Naive thymus-derived CD8-positive, alpha-beta T cell (primary cell): ENCODE measurements at regions not wholly inside any gene's neighbourhood (a gene's known extent, or its start where the extent isn't known, plus 50 kb on each side); places are given as distances from the start of the nearest gene placed in this dataset.

Experiments used
- ATAC-seq, 2 donors: fragments of 150-1000 bp; cut with Tn5 transposase in 1 of 2; sonication (Bioruptor Pico), chemical (Tn5 transposase) in 1 of 2; 1 replicate in 1 of 2; 2 replicates in 1 of 2; pipeline ENCODE4 v1.10.0; 2021; ENCODE audit warnings: mild to moderate bottlenecking in 2 of 2, moderate library complexity in 2 of 2
- POLR2A ChIA-PET: fragments of 350-600 bp; sonication (Branson Sonifier 250); formaldehyde crosslinking; loops from one replicate; lab custom pipeline; 2021; ENCODE audit warnings: antibody characterized with exemption; lab: Charles Lee
- DNase-seq, 10 donors: peaks; one replicate each; pipeline versions ENCODE4 v3.0.0 to v3.0.0-alpha.2; 2020 to 2022
- H3K27ac Mint-ChIP-seq, 10 donors: one replicate each; pipeline ENCODE4 v1.8.0; 2020 to 2022; ENCODE audit warnings: mild to moderate bottlenecking in 10 of 10, mixed read lengths in 10 of 10, moderate library complexity in 4 of 10, inconsistent platforms in 1 of 10
- H3K27me3 Mint-ChIP-seq, 5 donors: one replicate each; pipeline ENCODE4 v1.8.0; 2021 to 2022; ENCODE audit warnings: mixed read lengths in 5 of 5
- H3K36me3 Mint-ChIP-seq, 3 donors: one replicate each; pipeline ENCODE4 v1.8.0; 2020 to 2022; ENCODE audit warnings: mixed read lengths in 3 of 3, mild to moderate bottlenecking in 2 of 3, inconsistent platforms in 1 of 3
- H3K4me1 Mint-ChIP-seq, 4 donors: one replicate each; pipeline ENCODE4 v1.8.0; 2021 to 2022; ENCODE audit warnings: mixed read lengths in 4 of 4
- H3K4me3 Mint-ChIP-seq, 10 donors: one replicate each; pipeline ENCODE4 v1.8.0; 2020 to 2022; ENCODE audit warnings: mild to moderate bottlenecking in 10 of 10, mixed read lengths in 10 of 10, moderate library complexity in 6 of 10, inconsistent platforms in 1 of 10
- H3K9me3 Mint-ChIP-seq, 9 donors: one replicate each; pipeline ENCODE4 v1.8.0; 2020 to 2022; ENCODE audit warnings: mixed read lengths in 9 of 9, mild to moderate bottlenecking in 3 of 9, inconsistent platforms in 1 of 9, moderate library complexity in 1 of 9

- H3K4me3 Mint-ChIP-seq, result no peak overlapping the region
- no peaks in the 10 kb centered on the region for H3K27me3 Mint-ChIP-seq
- POLR2A ChIA-PET, result interaction anchor here (1.3 kb wide), 1 partner anchor 9 kb away, joined by 3 read pairs; no protein-coding TSS in a partner anchor
- H3K27ac Mint-ChIP-seq, result peak overlapping the region in 2 of 10 donors; percentile 56 to 85
- no peak for DNase-seq
- peaks cover 0 to 9% (median 0%) of the 10 kb centered on the region in 9 donors for H3K9me3 Mint-ChIP-seq
- H3K36me3 Mint-ChIP-seq, result no peaks in the 10 kb centered on the region
- peaks cover 11 to 23% (median 14%) of the 10 kb centered on the region in 4 donors for H3K4me1 Mint-ChIP-seq
- ATAC-seq, result no peak
Observed at GRCh38 chr3:31288224-31288623, 244.5 kb upstream of the STT3B start.

GRCh38 chr3:31288641-31289100 lies 244.1 kb upstream of the STT3B start:
- H3K9me3 Mint-ChIP-seq, result peaks cover 0 to 5% (median 0%) of the 10 kb centered on the region in 9 donors
- H3K4me3 Mint-ChIP-seq, result no peak overlapping the region
- POLR2A ChIA-PET, result no interaction called here
- H3K27ac Mint-ChIP-seq, result peak overlapping the region in 1 of 10 donors; percentile 23
- H3K4me1 Mint-ChIP-seq, result peaks cover 11 to 23% (median 14%) of the 10 kb centered on the region in 4 donors
- DNase-seq (no peak), ATAC-seq (no peak)
- no peaks in the 10 kb centered on the region for H3K27me3 Mint-ChIP-seq
- no peaks in the 10 kb centered on the region for H3K36me3 Mint-ChIP-seq

GRCh38 chr3:31289584-31289983 lies 243.1 kb upstream of the STT3B start:
- Mint-ChIP-seq H3K36me3 (no peaks in the 10 kb centered on the region), H3K9me3 (no peaks in the 10 kb centered on the region), H3K27me3 (no peaks in the 10 kb centered on the region), H3K27ac (peak overlapping the region in 2 of 10 donors; percentile 4 to 23), H3K4me1 (peaks cover 9 to 23% (median 16%) of the 10 kb centered on the region in 4 donors), H3K4me3 (no peak overlapping the region)
- DNase-seq (no peak), ATAC-seq (no peak)
- POLR2A ChIA-PET, result no interaction called here

GRCh38 chr3:31290046-31290445 lies 242.7 kb upstream of the STT3B start:
- Mint-ChIP-seq H3K4me3 (no peak overlapping the region), H3K27me3 (no peaks in the 10 kb centered on the region), H3K36me3 (no peaks in the 10 kb centered on the region), H3K27ac (peak overlapping the region in 1 of 10 donors; percentile 7), H3K9me3 (no peaks in the 10 kb centered on the region), H3K4me1 (peaks cover 9 to 23% (median 17%) of the 10 kb centered on the region in 4 donors)
- ATAC-seq, result no peak
- POLR2A ChIA-PET, result no interaction called here
- DNase-seq, result no peak

- ATAC-seq, result no peak
- Mint-ChIP-seq H3K4me1 (peaks cover 9 to 23% (median 17%) of the 10 kb centered on the region in 4 donors), H3K4me3 (no peak overlapping the region), H3K36me3 (no peaks in the 10 kb centered on the region), H3K27ac (no peak overlapping the region), H3K9me3 (peaks cover 0 to 2% (median 0%) of the 10 kb centered on the region in 9 donors), H3K27me3 (no peaks in the 10 kb centered on the region)
- POLR2A ChIA-PET, result no interaction called here
- no peak for DNase-seq
Observed at GRCh38 chr3:31291818-31292217, 240.9 kb upstream of the STT3B start.

- no peak for ATAC-seq
- no peak for DNase-seq
- peaks cover 0 to 17% (median 5%) of the 10 kb centered on the region in 9 donors for H3K9me3 Mint-ChIP-seq
- H3K27me3 Mint-ChIP-seq, result no peaks in the 10 kb centered on the region
- H3K36me3 Mint-ChIP-seq, result peaks cover 0 to 8% (median 2%) of the 10 kb centered on the region in 3 donors
- POLR2A ChIA-PET, result interaction anchor here (0.7 to 1.1 kb wide), 2 partner anchors 12 to 1254 kb away, joined by 3 to 4 read pairs; no protein-coding TSS in a partner anchor
- peak overlapping the region in 1 of 10 donors; percentile 66 for H3K27ac Mint-ChIP-seq
- H3K4me3 Mint-ChIP-seq, result no peak overlapping the region
- H3K4me1 Mint-ChIP-seq, result peaks cover 3 to 8% (median 7%) of the 10 kb centered on the region in 4 donors
Observed at GRCh38 chr3:31294430-31295149, 238.1 kb upstream of the STT3B start.

GRCh38 chr3:31295150-31295765 lies 237.5 kb upstream of the STT3B start:
- Mint-ChIP-seq H3K4me3 (no peak overlapping the region), H3K36me3 (peaks cover 0 to 13% (median 2%) of the 10 kb centered on the region in 3 donors), H3K9me3 (peaks cover 0 to 22% (median 5%) of the 10 kb centered on the region in 9 donors), H3K4me1 (peaks cover 1 to 5% (median 1%) of the 10 kb centered on the region in 4 donors), H3K27ac (peak overlapping the region in 3 of 10 donors; percentile 7 to 66 (median 32)), H3K27me3 (no peaks in the 10 kb centered on the region)
- DNase-seq (no peak), ATAC-seq (no peak)
- POLR2A ChIA-PET, result interaction anchor here (1.1 kb wide), 1 partner anchor 13 kb away, joined by 3 read pairs; no protein-coding TSS in a partner anchor

GRCh38 chr3:31297726-31298298 lies 234.9 kb upstream of the STT3B start:
- Mint-ChIP-seq H3K27ac (no peak overlapping the region), H3K27me3 (no peaks in the 10 kb centered on the region), H3K36me3 (peaks cover 0 to 13% (median 2%) of the 10 kb centered on the region in 3 donors), H3K4me1 (peaks cover 0 to 5% (median under 1%) of the 10 kb centered on the region in 4 donors), H3K9me3 (peaks cover 0 to 22% (median 5%) of the 10 kb centered on the region in 9 donors), H3K4me3 (no peak overlapping the region)
- POLR2A ChIA-PET, result interaction anchor here (1.5 kb wide), 1 partner anchor 10 kb away, joined by 3 read pairs; no protein-coding TSS in a partner anchor
- DNase-seq (no peak), ATAC-seq (no peak)

GRCh38 chr3:31300456-31301443 lies 232.0 kb upstream of the STT3B start:
- DNase-seq (no peak), ATAC-seq (no peak)
- Mint-ChIP-seq H3K4me1 (peaks cover 0 to 2% (median 0%) of the 10 kb centered on the region in 4 donors), H3K27ac (peak overlapping the region in 2 of 10 donors; percentile 20 to 49), H3K27me3 (no peaks in the 10 kb centered on the region), H3K9me3 (peaks cover 0 to 22% (median 5%) of the 10 kb centered on the region in 9 donors), H3K4me3 (no peak overlapping the region), H3K36me3 (peaks cover 0 to 13% (median 2%) of the 10 kb centered on the region in 3 donors)
- POLR2A ChIA-PET, result no interaction called here

GRCh38 chr3:31302343-31302742 lies 230.4 kb upstream of the STT3B start:
- Mint-ChIP-seq H3K27me3 (no peaks in the 10 kb centered on the region), H3K9me3 (peaks cover 0 to 22% (median 5%) of the 10 kb centered on the region in 9 donors), H3K36me3 (peaks cover 0 to 13% (median 2%) of the 10 kb centered on the region in 3 donors), H3K4me3 (no peak overlapping the region), H3K27ac (peak overlapping the region in 1 of 10 donors; percentile 19), H3K4me1 (peaks cover 0 to 2% (median 0%) of the 10 kb centered on the region in 4 donors)
- no peak for DNase-seq
- no peak for ATAC-seq
- POLR2A ChIA-PET, result no interaction called here

- Mint-ChIP-seq H3K27ac (no peak overlapping the region), H3K4me1 (peaks cover 3 to 7% (median 4%) of the 10 kb centered on the region in 4 donors)
Observed at GRCh38 chr3:31305340-31305739, 227.4 kb upstream of the STT3B start.

More at GRCh38 chr3:31305340-31305739, 227.4 kb upstream of the STT3B start:
- Mint-ChIP-seq H3K4me3 (no peak overlapping the region), H3K36me3 (no peaks in the 10 kb centered on the region), H3K9me3 (peaks cover 0 to 3% (median 0%) of the 10 kb centered on the region in 9 donors), H3K27me3 (no peaks in the 10 kb centered on the region)
- ATAC-seq (no peak), DNase-seq (no peak)
- POLR2A ChIA-PET, result no interaction called here
